ENCODE measurements at regions not wholly inside any gene's neighbourhood (a gene's known extent, or its start where the extent isn't known, plus 50 kb on each side); places are given as distances from the start of the nearest gene placed in this dataset.

DNA sequence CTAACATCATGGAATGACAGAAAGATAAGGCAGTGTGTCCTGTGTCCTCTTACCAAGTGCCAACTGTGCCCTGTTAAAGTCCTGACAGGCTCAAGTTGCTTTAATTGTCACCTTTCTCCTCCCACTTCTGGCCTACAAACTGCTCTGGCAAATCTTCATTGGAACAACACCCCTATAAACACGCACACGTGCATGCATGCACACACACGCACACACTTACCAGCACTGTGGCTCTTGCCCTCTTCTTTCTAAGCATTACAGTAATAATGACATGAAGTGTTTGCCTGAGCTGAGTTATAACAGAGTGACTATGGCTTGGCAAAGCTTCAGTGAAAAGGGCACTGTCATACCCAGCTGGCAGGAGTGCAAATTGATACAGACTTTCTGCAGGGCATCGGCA is 82.3 kb upstream of the SYT6 start:
- Histone ChIP-seq H2AFZ (replicated peaks; ENCODE audit: low read length, poor library complexity) (peak overlapping the region; percentile 8), H2BK5ac (ENCODE audit: low read depth, low read length, poor library complexity, severe bottlenecking) (no peak overlapping the region), H3K56ac (ENCODE audit: extremely low read depth, insufficient read depth, low read length) (no peak overlapping the region), H3K4ac (ENCODE audit: low read depth, low read length) (no peak overlapping the region), H4K91ac (ENCODE audit: insufficient read depth, low read depth, low read length) (no peak overlapping the region), H3K23ac (ENCODE audit: low read depth, low read length) (no peak overlapping the region), H4K20me1 (ENCODE audit: insufficient read depth, low read length) (no peaks in the 10 kb centered on the region), H2AK9ac (replicated peaks; ENCODE audit: low read depth, low read length, poor library complexity) (no peak overlapping the region), H4K5ac (ENCODE audit: low read depth, low read length) (no peak overlapping the region), H2AK5ac (ENCODE audit: low read depth, low read length) (no peak overlapping the region), H3K4me3 (ENCODE audit: insufficient read depth, low read depth, low read length) (no peak overlapping the region), H3K27me3 (ENCODE audit: control insufficient read depth, insufficient read depth, low read length) (peaks cover 13% of the 10 kb centered on the region), H3K4me2 (ENCODE audit: low read depth, low read length) (no peak overlapping the region), H2BK20ac (ENCODE audit: low read depth, low read length) (no peak overlapping the region), H3K79me1 (ENCODE audit: low read depth in 1 of 2, low read length in 2 of 2) (no peaks in the 10 kb centered on the region), H3K9me1 (ENCODE audit: insufficient read depth, low read length) (no peaks in the 10 kb centered on the region), H3K9ac (ENCODE audit: low read depth, low read length) (no peak overlapping the region), H3K36me3 (ENCODE audit: control insufficient read depth, insufficient read depth, low read length) (no peaks in the 10 kb centered on the region), H3K18ac (ENCODE audit: low read depth, low read length) (no peak overlapping the region), H3K4me1 (ENCODE audit: control insufficient read depth, insufficient read depth, low read length) (no peaks in the 10 kb centered on the region), H3K14ac (replicated peaks; ENCODE audit: low read depth, low read length) (no peak overlapping the region), H3K9me3 (ENCODE audit: control insufficient read depth, insufficient read depth, low read length) (no peaks in the 10 kb centered on the region), H2BK15ac (ENCODE audit: low read depth, low read length) (no peak overlapping the region), H3K27ac (ENCODE audit: insufficient read depth, low read length) (no peak overlapping the region), H4K8ac (ENCODE audit: low read depth in 2 of 2, low read length in 2 of 2) (no peak overlapping the region), H2BK120ac (ENCODE audit: low read depth, low read length) (no peak overlapping the region)
- no peak for ATAC-seq (ENCODE audit: low read depth)
- dilution Hi-C loops (cut with HindIII; ENCODE audit: low sequenced_read_pairs, unreplicated experiment) = no loop called here
- no CpG with 5 or more reads among the region's 4 CpGs for WGBS, 2 experiments (ENCODE audit: extremely low coverage in 2 of 2, insufficient read length in 1 of 2)
- ChIA-PET CTCF (no interaction called here), POLR2A (ENCODE audit: unreplicated experiment) (no interaction called here)
- no TSS peak for BruUV-seq (replicated peaks)
- intact Hi-C loops (cut with micrococcal nuclease) = no loop called here
- TF ChIP-seq, protein P1, sequence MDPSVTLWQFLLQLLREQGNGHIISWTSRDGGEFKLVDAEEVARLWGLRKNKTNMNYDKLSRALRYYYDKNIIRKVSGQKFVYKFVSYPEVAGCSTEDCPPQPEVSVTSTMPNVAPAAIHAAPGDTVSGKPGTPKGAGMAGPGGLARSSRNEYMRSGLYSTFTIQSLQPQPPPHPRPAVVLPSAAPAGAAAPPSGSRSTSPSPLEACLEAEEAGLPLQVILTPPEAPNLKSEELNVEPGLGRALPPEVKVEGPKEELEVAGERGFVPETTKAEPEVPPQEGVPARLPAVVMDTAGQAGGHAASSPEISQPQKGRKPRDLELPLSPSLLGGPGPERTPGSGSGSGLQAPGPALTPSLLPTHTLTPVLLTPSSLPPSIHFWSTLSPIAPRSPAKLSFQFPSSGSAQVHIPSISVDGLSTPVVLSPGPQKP (IDR thresholded peaks at IDR 0.05; ENCODE audit: borderline replicate concordance, low read depth, low read length) = no peak
- TF ChIP-seq MAFK (IDR thresholded peaks at IDR 0.05; ENCODE audit: low read depth, low read length) (no peak), NFE2L2 (IDR thresholded peaks at IDR 0.05; ENCODE audit: low read depth, low read length) (no peak), CHD1 (IDR thresholded peaks at IDR 0.05; ENCODE audit: low read depth, low read length) (no peak), POLR2A (IDR thresholded peaks at IDR 0.05; ENCODE audit: low read depth, low read length) (no peak), SMC3 (IDR thresholded peaks at IDR 0.05; ENCODE audit: low read depth, low read length) (no peak), RAD21 (IDR thresholded peaks at IDR 0.05; ENCODE audit: low read length) (no peak), MAZ (IDR thresholded peaks at IDR 0.05; ENCODE audit: borderline replicate concordance, low read depth, low read length) (no peak), MXI1 (IDR thresholded peaks at IDR 0.05; ENCODE audit: borderline replicate concordance, low read depth, low read length) (no peak), CEBPB (IDR thresholded peaks at IDR 0.05; ENCODE audit: low read depth, low read length) (no peak), BHLHE40 (IDR thresholded peaks at IDR 0.05; ENCODE audit: low read depth, low read length) (no peak), RCOR1 (IDR thresholded peaks at IDR 0.05; ENCODE audit: insufficient replicate concordance, low read length) (no peak), RFX5 (IDR thresholded peaks at IDR 0.05; ENCODE audit: low read depth, low read length) (no peak), FOS (IDR thresholded peaks at IDR 0.05; ENCODE audit: low read depth, low read length) (no peak)
- TF ChIP-seq, protein P2, sequence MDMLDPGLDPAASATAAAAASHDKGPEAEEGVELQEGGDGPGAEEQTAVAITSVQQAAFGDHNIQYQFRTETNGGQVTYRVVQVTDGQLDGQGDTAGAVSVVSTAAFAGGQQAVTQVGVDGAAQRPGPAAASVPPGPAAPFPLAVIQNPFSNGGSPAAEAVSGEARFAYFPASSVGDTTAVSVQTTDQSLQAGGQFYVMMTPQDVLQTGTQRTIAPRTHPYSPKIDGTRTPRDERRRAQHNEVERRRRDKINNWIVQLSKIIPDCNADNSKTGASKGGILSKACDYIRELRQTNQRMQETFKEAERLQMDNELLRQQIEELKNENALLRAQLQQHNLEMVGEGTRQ (IDR thresholded peaks at IDR 0.05; ENCODE audit: low read depth, low read length) = no peak
- TF ChIP-seq, protein P3, sequence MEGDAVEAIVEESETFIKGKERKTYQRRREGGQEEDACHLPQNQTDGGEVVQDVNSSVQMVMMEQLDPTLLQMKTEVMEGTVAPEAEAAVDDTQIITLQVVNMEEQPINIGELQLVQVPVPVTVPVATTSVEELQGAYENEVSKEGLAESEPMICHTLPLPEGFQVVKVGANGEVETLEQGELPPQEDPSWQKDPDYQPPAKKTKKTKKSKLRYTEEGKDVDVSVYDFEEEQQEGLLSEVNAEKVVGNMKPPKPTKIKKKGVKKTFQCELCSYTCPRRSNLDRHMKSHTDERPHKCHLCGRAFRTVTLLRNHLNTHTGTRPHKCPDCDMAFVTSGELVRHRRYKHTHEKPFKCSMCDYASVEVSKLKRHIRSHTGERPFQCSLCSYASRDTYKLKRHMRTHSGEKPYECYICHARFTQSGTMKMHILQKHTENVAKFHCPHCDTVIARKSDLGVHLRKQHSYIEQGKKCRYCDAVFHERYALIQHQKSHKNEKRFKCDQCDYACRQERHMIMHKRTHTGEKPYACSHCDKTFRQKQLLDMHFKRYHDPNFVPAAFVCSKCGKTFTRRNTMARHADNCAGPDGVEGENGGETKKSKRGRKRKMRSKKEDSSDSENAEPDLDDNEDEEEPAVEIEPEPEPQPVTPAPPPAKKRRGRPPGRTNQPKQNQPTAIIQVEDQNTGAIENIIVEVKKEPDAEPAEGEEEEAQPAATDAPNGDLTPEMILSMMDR (conservative IDR thresholded peaks at IDR 0.05; ENCODE audit: low read depth, low read length) = no peak
- DNase-seq = no peak
- in situ Hi-C loops (cut with MboI; ENCODE audit: low sequenced_read_pairs) = no loop called here

Measured in IMR-90 (cell line).